ENCODE measurements at regions not wholly inside any gene's neighbourhood (a gene's known extent, or its start where the extent isn't known, plus 50 kb on each side); places are given as distances from the start of the nearest gene placed in this dataset.

- no peaks in the 10 kb centered on the region for H3K36me3 ChIP-seq (ENCODE audit: control insufficient read depth, insufficient read depth, low read length)
- H3K9me3 ChIP-seq (ENCODE audit: control insufficient read depth, low read length) = no peaks in the 10 kb centered on the region
- H3K27ac ChIP-seq (ENCODE audit: insufficient read depth, low read length, poor library complexity, severe bottlenecking) = no peak overlapping the region
- H3K4me3 ChIP-seq (ENCODE audit: insufficient read depth, low read depth, low read length, poor library complexity, severe bottlenecking) = no peak overlapping the region
- no peak for DNase-seq
- H3K27me3 ChIP-seq (replicated peaks; ENCODE audit: control insufficient read depth, insufficient read depth, low read length, poor library complexity, severe bottlenecking) = no peaks in the 10 kb centered on the region
- no peaks in the 10 kb centered on the region for H3K4me1 ChIP-seq (ENCODE audit: control insufficient read depth, insufficient read depth, low read length, poor library complexity, severe bottlenecking)
These were observed 550.3 kb upstream of the TNP1 start for GRCh38 chr2:217409949-217410680.

GRCh38 chr2:217407362-217407761 lies 547.5 kb upstream of the TNP1 start:
- no peaks in the 10 kb centered on the region for H3K9me3 ChIP-seq (ENCODE audit: control insufficient read depth, low read length)
- no peak overlapping the region for H3K4me3 ChIP-seq (ENCODE audit: insufficient read depth, low read depth, low read length, poor library complexity, severe bottlenecking)
- H3K4me1 ChIP-seq (ENCODE audit: control insufficient read depth, insufficient read depth, low read length, poor library complexity, severe bottlenecking) = no peaks in the 10 kb centered on the region
- no peaks in the 10 kb centered on the region for H3K36me3 ChIP-seq (ENCODE audit: control insufficient read depth, insufficient read depth, low read length)
- H3K27me3 ChIP-seq (replicated peaks; ENCODE audit: control insufficient read depth, insufficient read depth, low read length, poor library complexity, severe bottlenecking) = no peaks in the 10 kb centered on the region
- H3K27ac ChIP-seq (ENCODE audit: insufficient read depth, low read length, poor library complexity, severe bottlenecking) = no peak overlapping the region
- no peak for DNase-seq

- Histone ChIP-seq H3K9me3 (ENCODE audit: control insufficient read depth, low read length) (no peaks in the 10 kb centered on the region), H3K36me3 (ENCODE audit: control insufficient read depth, insufficient read depth, low read length) (no peaks in the 10 kb centered on the region), H3K4me3 (ENCODE audit: insufficient read depth, low read depth, low read length, poor library complexity, severe bottlenecking) (no peak overlapping the region), H3K4me1 (ENCODE audit: control insufficient read depth, insufficient read depth, low read length, poor library complexity, severe bottlenecking) (no peaks in the 10 kb centered on the region), H3K27ac (ENCODE audit: insufficient read depth, low read length, poor library complexity, severe bottlenecking) (no peak overlapping the region), H3K27me3 (replicated peaks; ENCODE audit: control insufficient read depth, insufficient read depth, low read length, poor library complexity, severe bottlenecking) (no peaks in the 10 kb centered on the region)
- no peak for DNase-seq
These were observed 544.4 kb upstream of the TNP1 start for GRCh38 chr2:217404236-217404760.

GRCh38 chr2:217402761-217403383 lies 543.0 kb upstream of the TNP1 start:
- no peak for DNase-seq
- Histone ChIP-seq H3K27ac (ENCODE audit: insufficient read depth, low read length, poor library complexity, severe bottlenecking) (no peak overlapping the region), H3K27me3 (replicated peaks; ENCODE audit: control insufficient read depth, insufficient read depth, low read length, poor library complexity, severe bottlenecking) (no peaks in the 10 kb centered on the region), H3K9me3 (ENCODE audit: control insufficient read depth, low read length) (no peaks in the 10 kb centered on the region), H3K4me3 (ENCODE audit: insufficient read depth, low read depth, low read length, poor library complexity, severe bottlenecking) (no peak overlapping the region), H3K4me1 (ENCODE audit: control insufficient read depth, insufficient read depth, low read length, poor library complexity, severe bottlenecking) (no peaks in the 10 kb centered on the region), H3K36me3 (ENCODE audit: control insufficient read depth, insufficient read depth, low read length) (no peaks in the 10 kb centered on the region)

GRCh38 chr2:217402144-217402543 lies 542.3 kb upstream of the TNP1 start:
- DNase-seq = no peak
- Histone ChIP-seq H3K9me3 (ENCODE audit: control insufficient read depth, low read length) (no peaks in the 10 kb centered on the region), H3K27ac (ENCODE audit: insufficient read depth, low read length, poor library complexity, severe bottlenecking) (no peak overlapping the region), H3K4me1 (ENCODE audit: control insufficient read depth, insufficient read depth, low read length, poor library complexity, severe bottlenecking) (no peaks in the 10 kb centered on the region), H3K36me3 (ENCODE audit: control insufficient read depth, insufficient read depth, low read length) (no peaks in the 10 kb centered on the region), H3K4me3 (ENCODE audit: insufficient read depth, low read depth, low read length, poor library complexity, severe bottlenecking) (no peak overlapping the region), H3K27me3 (replicated peaks; ENCODE audit: control insufficient read depth, insufficient read depth, low read length, poor library complexity, severe bottlenecking) (no peaks in the 10 kb centered on the region)

GRCh38 chr2:217399291-217399690 lies 539.4 kb upstream of the TNP1 start:
- no peaks in the 10 kb centered on the region for H3K27me3 ChIP-seq (replicated peaks; ENCODE audit: control insufficient read depth, insufficient read depth, low read length, poor library complexity, severe bottlenecking)
- no peaks in the 10 kb centered on the region for H3K36me3 ChIP-seq (ENCODE audit: control insufficient read depth, insufficient read depth, low read length)
- H3K9me3 ChIP-seq (ENCODE audit: control insufficient read depth, low read length) = no peaks in the 10 kb centered on the region
- no peak overlapping the region for H3K4me3 ChIP-seq (ENCODE audit: insufficient read depth, low read depth, low read length, poor library complexity, severe bottlenecking)
- no peak overlapping the region for H3K27ac ChIP-seq (ENCODE audit: insufficient read depth, low read length, poor library complexity, severe bottlenecking)
- no peak for DNase-seq
- H3K4me1 ChIP-seq (ENCODE audit: control insufficient read depth, insufficient read depth, low read length, poor library complexity, severe bottlenecking) = no peaks in the 10 kb centered on the region

- DNase-seq = no peak
- Histone ChIP-seq H3K4me3 (ENCODE audit: insufficient read depth, low read depth, low read length, poor library complexity, severe bottlenecking) (no peak overlapping the region), H3K27ac (ENCODE audit: insufficient read depth, low read length, poor library complexity, severe bottlenecking) (no peak overlapping the region), H3K4me1 (ENCODE audit: control insufficient read depth, insufficient read depth, low read length, poor library complexity, severe bottlenecking) (no peaks in the 10 kb centered on the region), H3K36me3 (ENCODE audit: control insufficient read depth, insufficient read depth, low read length) (no peaks in the 10 kb centered on the region), H3K9me3 (ENCODE audit: control insufficient read depth, low read length) (no peaks in the 10 kb centered on the region), H3K27me3 (replicated peaks; ENCODE audit: control insufficient read depth, insufficient read depth, low read length, poor library complexity, severe bottlenecking) (no peaks in the 10 kb centered on the region)
These were observed 539.0 kb upstream of the TNP1 start for GRCh38 chr2:217398860-217399259.

- H3K4me3 ChIP-seq (ENCODE audit: insufficient read depth, low read depth, low read length, poor library complexity, severe bottlenecking) = no peak overlapping the region
- DNase-seq = no peak
- no peak overlapping the region for H3K27ac ChIP-seq (ENCODE audit: insufficient read depth, low read length, poor library complexity, severe bottlenecking)
- H3K4me1 ChIP-seq (ENCODE audit: control insufficient read depth, insufficient read depth, low read length, poor library complexity, severe bottlenecking) = no peaks in the 10 kb centered on the region
- no peaks in the 10 kb centered on the region for H3K9me3 ChIP-seq (ENCODE audit: control insufficient read depth, low read length)
- no peaks in the 10 kb centered on the region for H3K36me3 ChIP-seq (ENCODE audit: control insufficient read depth, insufficient read depth, low read length)
- no peaks in the 10 kb centered on the region for H3K27me3 ChIP-seq (replicated peaks; ENCODE audit: control insufficient read depth, insufficient read depth, low read length, poor library complexity, severe bottlenecking)
These were observed 538.2 kb upstream of the TNP1 start for GRCh38 chr2:217398101-217398500.

- Histone ChIP-seq H3K4me3 (ENCODE audit: insufficient read depth, low read depth, low read length, poor library complexity, severe bottlenecking) (no peak overlapping the region), H3K9me3 (ENCODE audit: control insufficient read depth, low read length) (no peaks in the 10 kb centered on the region), H3K27ac (ENCODE audit: insufficient read depth, low read length, poor library complexity, severe bottlenecking) (no peak overlapping the region), H3K4me1 (ENCODE audit: control insufficient read depth, insufficient read depth, low read length, poor library complexity, severe bottlenecking) (no peaks in the 10 kb centered on the region), H3K27me3 (replicated peaks; ENCODE audit: control insufficient read depth, insufficient read depth, low read length, poor library complexity, severe bottlenecking) (no peaks in the 10 kb centered on the region), H3K36me3 (ENCODE audit: control insufficient read depth, insufficient read depth, low read length) (no peaks in the 10 kb centered on the region)
- DNase-seq = no peak
These were observed 536.7 kb upstream of the TNP1 start for GRCh38 chr2:217396586-217396985.

- Histone ChIP-seq H3K4me3 (ENCODE audit: insufficient read depth, low read depth, low read length, poor library complexity, severe bottlenecking) (no peak overlapping the region), H3K9me3 (ENCODE audit: control insufficient read depth, low read length) (no peaks in the 10 kb centered on the region), H3K27ac (ENCODE audit: insufficient read depth, low read length, poor library complexity, severe bottlenecking) (no peak overlapping the region), H3K27me3 (replicated peaks; ENCODE audit: control insufficient read depth, insufficient read depth, low read length, poor library complexity, severe bottlenecking) (no peaks in the 10 kb centered on the region), H3K4me1 (ENCODE audit: control insufficient read depth, insufficient read depth, low read length, poor library complexity, severe bottlenecking) (no peaks in the 10 kb centered on the region), H3K36me3 (ENCODE audit: control insufficient read depth, insufficient read depth, low read length) (no peaks in the 10 kb centered on the region)
- DNase-seq = no peak
These were observed 536.3 kb upstream of the TNP1 start for GRCh38 chr2:217396165-217396564.
